K562 (cell line): ENCODE measurements at regions not wholly inside any gene's neighbourhood (a gene's known extent, or its start where the extent isn't known, plus 50 kb on each side); places are given as distances from the start of the nearest gene placed in this dataset.

Experiments
- ATAC-seq: fragments of 200-7000 bp; cut with Tn5 transposase; 3 replicates; pipeline ENCODE4 v1.9.1; 2020; ENCODE audit warnings: moderate library complexity
- BruUV-seq: library from RNA; stranded (reverse); fragments of 400-500 nt; replicated peaks from 2 replicates; lab custom pipeline; 2021; lab: Mats Ljungman, UMichigan
- CTCF ChIA-PET: fragments of 300-600 bp; formaldehyde crosslinking; extraction: SDS; loops from one replicate; lab custom pipeline; 2021; ENCODE audit warnings: low intra/inter-chr PET ratio; lab: Yijun Ruan, JAX
- POLR2A ChIA-PET: fragments of 300-600, 350-650 bp; sonication (Branson Sonifier 250); formaldehyde crosslinking; extraction: SDS; loops from one replicate; lab custom pipeline; 2021; ENCODE audit warnings: antibody characterized with exemption, inconsistent platforms; lab: Yijun Ruan, JAX
- DNase-seq, 4 experiments: peaks; one replicate each; pipeline versions ENCODE4 v3.0.0 to v3.0.0-alpha.2; 2011 to 2018; ENCODE audit warnings: low spot score in 3 of 4, mixed read lengths in 3 of 4; ENCODE audit errors: extremely low read depth in 1 of 4
- FAIRE-seq: peaks from 2 replicates; lab custom pipeline; 2011; peaks lifted over from hg19 to GRCh38; lab: Jason Lieb, UNC
- H2AFZ ChIP-seq: 2 replicates; pipeline ENCODE4 v1.6.0; 2011; ENCODE audit warnings: low read depth, low read length, control low read depth, inconsistent platforms
- H3K27ac ChIP-seq: fragments of 200-600 bp; 3 replicates; pipeline ENCODE4 v1.8.0; 2011; ENCODE audit warnings: low read depth, mild to moderate bottlenecking, control low read depth, inconsistent platforms, low read length, moderate library complexity, mixed read lengths; ENCODE audit errors: extremely low read depth
- H3K27me3 ChIP-seq, 2 experiments: fragments of 300-600 bp in 1 of 2; 2 replicates in 1 of 2; 3 replicates in 1 of 2; pipeline versions ENCODE4 v1.6.0 to v1.8.0; 2011; ENCODE audit warnings: inconsistent platforms in 2 of 2, low read length in 2 of 2, mild to moderate bottlenecking in 1 of 2, mixed read lengths in 1 of 2, moderate library complexity in 1 of 2; ENCODE audit not compliant: control insufficient read depth in 2 of 2, insufficient read depth in 2 of 2
- H3K36me3 ChIP-seq: fragments of 300-600 bp; 3 replicates; pipeline ENCODE4 v1.8.0; 2011; ENCODE audit warnings: mild to moderate bottlenecking, low read length, inconsistent platforms; ENCODE audit not compliant: control insufficient read depth, insufficient read depth
- H3K4me1 ChIP-seq, 2 experiments: fragments of 200-600 bp in 1 of 2; replicated peaks in 1 of 2; 2 replicates in 1 of 2; 3 replicates in 1 of 2; pipeline versions ENCODE4 v1.5.1 to v1.8.0; 2011; ENCODE audit warnings: inconsistent platforms in 2 of 2, low read length in 2 of 2, mild to moderate bottlenecking in 1 of 2, mixed read lengths in 1 of 2, moderate library complexity in 1 of 2; ENCODE audit not compliant: control insufficient read depth in 2 of 2, insufficient read depth in 2 of 2
- H3K4me2 ChIP-seq: 2 replicates; pipeline ENCODE4 v1.6.1; 2011; ENCODE audit warnings: low read length, control low read depth, inconsistent platforms, mixed read lengths; ENCODE audit not compliant: insufficient read depth
- H3K4me3 ChIP-seq: fragments of 200-600 bp; sonication (generic), shearing (Covaris generic); 2 replicates; pipeline ENCODE4 v1.5.1; 2016; ENCODE audit warnings: control low read depth, inconsistent platforms
- H3K79me2 ChIP-seq: fragments of 200-600 bp; 3 replicates; pipeline ENCODE4 v1.8.0; 2011; ENCODE audit warnings: low read length, inconsistent platforms; ENCODE audit not compliant: control insufficient read depth, insufficient read depth
- H3K9ac ChIP-seq, 2 experiments: 2 replicates each; pipeline versions ENCODE4 v1.6.0 to v1.6.1; 2011; ENCODE audit warnings: low read depth in 2 of 2, low read length in 2 of 2, control low read depth in 1 of 2, inconsistent platforms in 1 of 2, mild to moderate bottlenecking in 1 of 2, mixed read lengths in 1 of 2; ENCODE audit not compliant: insufficient read depth in 1 of 2
- H3K9me1 ChIP-seq: one replicate; pipeline ENCODE4 v1.6.0; 2011; ENCODE audit warnings: inconsistent platforms, mild to moderate bottlenecking, low read length, moderate library complexity; ENCODE audit not compliant: control insufficient read depth, insufficient read depth
- H3K9me3 ChIP-seq: replicated peaks from 2 replicates; pipeline ENCODE4 v1.5.1; 2011; ENCODE audit warnings: low read depth, low read length, inconsistent platforms; ENCODE audit not compliant: control insufficient read depth, insufficient read depth
- H4K20me1 ChIP-seq: replicated peaks from 2 replicates; pipeline ENCODE4 v1.6.1; 2011; ENCODE audit warnings: low read length, inconsistent platforms, mixed read lengths; ENCODE audit not compliant: control insufficient read depth, insufficient read depth
- ARNT ChIP-seq, 2 experiments: fragments of 450-650 bp; IDR thresholded peaks; 2 replicates each; pipeline ENCODE4 v1.6.1; 2016; ENCODE audit warnings: mild to moderate bottlenecking in 1 of 2
- ATF6 ChIP-seq: sonication (generic); formaldehyde crosslinking; IDR thresholded peaks from 2 replicates; pipeline ENCODE4 v1.4.0; 2020; ENCODE audit warnings: mild to moderate bottlenecking, missing genetic modification reagents
- E2F3 ChIP-seq: fragments of 250-450 bp; sonication (Bioruptor Pico); IDR thresholded peaks from 2 replicates; pipeline ENCODE4 v1.4.0; 2020; ENCODE audit warnings: mild to moderate bottlenecking
- E2F5 ChIP-seq: sonication (generic); formaldehyde crosslinking; IDR thresholded peaks from 2 replicates; pipeline ENCODE4 v1.8.0; 2022; ENCODE audit warnings: mild to moderate bottlenecking, missing genetic modification reagents
- HDAC1 ChIP-seq, 2 experiments: fragments of 450-650 bp; IDR thresholded peaks; 2 replicates each; pipeline ENCODE4 v1.6.1; 2016 to 2017; ENCODE audit warnings: inconsistent platforms in 1 of 2, mild to moderate bottlenecking in 1 of 2, moderate library complexity in 1 of 2
- MAFF ChIP-seq: IDR thresholded peaks from 2 replicates; pipeline ENCODE4 v1.6.1; 2012; ENCODE audit warnings: low read length, improper control_type of control experiment
- NR3C1 ChIP-seq: sonication (generic); formaldehyde crosslinking; IDR thresholded peaks from 2 replicates; pipeline ENCODE4 v1.8.1; 2022; ENCODE audit warnings: missing genetic modification reagents
- SNRNP70 ChIP-seq: fragments of 200-400 bp; formaldehyde crosslinking; optimal IDR thresholded peaks from 2 replicates; pipeline ENCODE3; 2017; ENCODE audit warnings: low read depth, low read length
- TOE1 ChIP-seq, 2 experiments: fragments of 450-650 bp in 1 of 2; sonication (generic) in 1 of 2; formaldehyde crosslinking in 1 of 2; IDR thresholded peaks; 2 replicates each; pipeline versions ENCODE4 v1.7.1 to v1.8.0; 2016 to 2022; ENCODE audit warnings: borderline replicate concordance in 2 of 2, mild to moderate bottlenecking in 2 of 2, antibody characterized with exemption in 1 of 2, inconsistent platforms in 1 of 2, low read depth in 1 of 2, missing genetic modification reagents in 1 of 2, moderate library complexity in 1 of 2
- ZBTB17 ChIP-seq: fragments of 450-650 bp; formaldehyde crosslinking; IDR thresholded peaks from 2 replicates; pipeline ENCODE4 v1.4.0; 2020; ENCODE audit warnings: mild to moderate bottlenecking
- ZFP36 ChIP-seq: fragments of 150-350 bp; IDR thresholded peaks from 2 replicates; pipeline ENCODE4 v1.6.1; 2018; ENCODE audit warnings: low read length, low read depth; ENCODE audit not compliant: partially characterized antibody
- ZNF274 ChIP-seq: IDR thresholded peaks from 2 replicates; pipeline ENCODE4 v1.6.1; 2011; ENCODE audit warnings: low read depth, mild to moderate bottlenecking, low read length, moderate library complexity, borderline replicate concordance
- ZNF507 ChIP-seq: conservative IDR thresholded peaks from 2 replicates; pipeline ENCODE4 v1.6.1; 2017; ENCODE audit warnings: missing genetic modification characterization, missing compliant biosample characterization
- ZNF785 ChIP-seq: fragments of 250-450 bp; sonication (Bioruptor Pico); IDR thresholded peaks from 2 replicates; pipeline ENCODE4 v1.4.0; 2020; ENCODE audit warnings: mild to moderate bottlenecking
- WGBS: fragments of 100-300 bp; shearing (Covaris generic); methylation state at CpG from one replicate; pipeline ENCODE4 v1.1.6; 2016; ENCODE audit warnings: low coverage, mixed read lengths; ENCODE audit not compliant: insufficient coverage; ENCODE audit errors: missing lambda C conversion rate; 5-methylcytosine and 5-hydroxymethylcytosine counted together
- in situ Hi-C: fragments of 300-500 bp; cut with MboI; formaldehyde crosslinking; loops from 4 replicates; pipeline ENCODE4 v1.15.0; 2018; ENCODE audit warnings: inconsistent platforms, mixed read lengths
- intact Hi-C: fragments of 100-400 bp; cut with micrococcal nuclease; formaldehyde crosslinking; loops from 2 replicates; pipeline ENCODE4 v1.14.2; 2022

GRCh38 chr9:742914-743589 is 98.4 kb upstream of the DMRT1 start (continued):
- TF ChIP-seq ZNF507 (tag) = no peak
- TF ChIP-seq E2F3 (CRISPR knock-in tag) = no peak

GRCh38 chr9:744046-744712 is 97.3 kb upstream of the DMRT1 start:
- no peaks in the 10 kb centered on the region for H3K9me3 ChIP-seq
- no TSS peak for BruUV-seq
- H3K4me2 ChIP-seq = no peak overlapping the region
- CTCF ChIA-PET = no interaction called here
- no peaks in the 10 kb centered on the region for H3K36me3 ChIP-seq
- no peaks in the 10 kb centered on the region; a peak in 1 of 5 replicates for H3K4me1 ChIP-seq
- in situ Hi-C loops = no loop called here
- H3K79me2 ChIP-seq = no peaks in the 10 kb centered on the region
- FAIRE-seq = no peak
- H3K9ac ChIP-seq = no peak overlapping the region
- intact Hi-C loops = no loop called here
- no peak overlapping the region for H3K4me3 ChIP-seq
- no peak overlapping the region for H2AFZ ChIP-seq
- no peak for TF ChIP-seq ZNF274
- no peak for TF ChIP-seq ATF6 (CRISPR knock-in tag)
- no peak for TF ChIP-seq SNRNP70
- TF ChIP-seq ZBTB17 (CRISPR knock-in tag) = no peak
- no peak for TF ChIP-seq E2F5
- TF ChIP-seq ZNF785 (CRISPR knock-in tag) = no peak
- TF ChIP-seq TOE1 (IDR thresholded peaks at IDR 0.05; ENCODE audit: borderline replicate concordance) = no peak
- no peak for TF ChIP-seq TOE1 (CRISPR knock-in tag; IDR thresholded peaks at IDR 0.05; ENCODE audit: borderline replicate concordance, low read depth)
- no peak for TF ChIP-seq ARNT (IDR thresholded peaks at IDR 0.05)
- TF ChIP-seq ZFP36 = no peak
- TF ChIP-seq HDAC1 (IDR thresholded peaks at IDR 0.05) = no peak
- no peak for TF ChIP-seq MAFF
- TF ChIP-seq NR3C1 (CRISPR knock-in tag) = no peak
- ATAC-seq = no peak
- H3K27ac ChIP-seq = no peak overlapping the region
- POLR2A ChIA-PET = no interaction called here
- 2% methylated on average over 9 of the region's 9 CpGs for WGBS
- H4K20me1 ChIP-seq = no peaks in the 10 kb centered on the region
- H3K9me1 ChIP-seq = no peaks in the 10 kb centered on the region
- no peak for DNase-seq
- peaks cover 0 to 34% of the 10 kb centered on the region in 2 experiments; a peak in 3 of 5 replicates for H3K27me3 ChIP-seq
